ENCODE measurements at regions not wholly inside any gene's neighbourhood (a gene's known extent, or its start where the extent isn't known, plus 50 kb on each side); places are given as distances from the start of the nearest gene placed in this dataset.
"Not testable (repeated sequence)": the region's sequence is repeated elsewhere in the genome, so short reads cannot be mapped to it uniquely, and the experiment has no call there.

- peaks cover 2% of the 10 kb centered on the region for H3K27me3 Mint-ChIP-seq
- H3K27ac Mint-ChIP-seq: no peak overlapping the region
- no peaks in the 10 kb centered on the region for H3K4me1 Mint-ChIP-seq
- no peak overlapping the region for H3K4me3 Mint-ChIP-seq
- peaks cover 10% of the 10 kb centered on the region for H3K36me3 Mint-ChIP-seq
- peaks cover 11% of the 10 kb centered on the region for H3K9me3 Mint-ChIP-seq
Measured at GRCh38 chr3:194886836-194887235, 201.2 kb downstream of the FAM43A start.

GRCh38 chr3:194888062-194888461, 202.4 kb downstream of the FAM43A start:
- Mint-ChIP-seq H3K9me3 (peaks cover 18% of the 10 kb centered on the region), H3K36me3 (peaks cover 12% of the 10 kb centered on the region)
- not testable (repeated sequence) for H3K27ac Mint-ChIP-seq, H3K4me1 Mint-ChIP-seq, H3K27me3 Mint-ChIP-seq, H3K4me3 Mint-ChIP-seq

- Mint-ChIP-seq H3K4me1 (peaks cover 4% of the 10 kb centered on the region), H3K27me3 (peaks cover 2% of the 10 kb centered on the region), H3K27ac (no peak overlapping the region), H3K36me3 (peaks cover 9% of the 10 kb centered on the region), H3K4me3 (no peak overlapping the region), H3K9me3 (peaks cover 14% of the 10 kb centered on the region)
Measured at GRCh38 chr3:194888916-194889315, 203.2 kb downstream of the FAM43A start.

DNA sequence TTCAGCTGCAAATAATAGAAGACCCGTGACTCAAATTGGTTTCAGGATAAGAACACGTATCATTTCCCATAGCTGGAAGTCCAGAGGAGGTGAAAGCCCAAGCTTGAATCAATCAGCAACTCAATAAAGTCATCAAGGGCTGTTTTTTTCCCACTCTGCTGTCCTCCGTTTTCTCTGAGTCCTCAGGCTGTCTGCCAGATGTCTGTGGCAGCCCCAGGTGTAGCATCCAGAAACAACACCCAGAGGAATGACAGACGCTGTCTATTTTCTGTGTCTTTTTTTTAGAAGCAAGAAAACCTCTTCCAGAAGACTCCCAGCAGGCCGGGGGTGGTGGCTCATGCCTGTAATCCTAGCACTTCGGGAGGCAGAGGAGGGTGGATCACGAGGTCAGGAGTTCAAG, 204.4 kb downstream of the FAM43A start:
- Mint-ChIP-seq H3K4me3 (no peak overlapping the region), H3K27me3 (peaks cover 2% of the 10 kb centered on the region), H3K4me1 (peaks cover 4% of the 10 kb centered on the region), H3K27ac (no peak overlapping the region), H3K9me3 (peaks cover 12% of the 10 kb centered on the region), H3K36me3 (peaks cover 9% of the 10 kb centered on the region)

GRCh38 chr3:194893121-194893987, 207.7 kb downstream of the FAM43A start:
- Mint-ChIP-seq H3K27me3 (peaks cover 13% of the 10 kb centered on the region), H3K9me3 (peaks cover 21% of the 10 kb centered on the region), H3K4me1 (peaks cover 4% of the 10 kb centered on the region), H3K4me3 (no peak overlapping the region), H3K27ac (peak overlapping the region; percentile 62), H3K36me3 (peaks cover 5% of the 10 kb centered on the region)

- Mint-ChIP-seq H3K4me3 (no peak overlapping the region), H3K27me3 (peaks cover 20% of the 10 kb centered on the region), H3K4me1 (peaks cover 4% of the 10 kb centered on the region), H3K36me3 (peaks cover 5% of the 10 kb centered on the region), H3K27ac (no peak overlapping the region), H3K9me3 (peaks cover 29% of the 10 kb centered on the region)
Measured at GRCh38 chr3:194894538-194894937, 208.9 kb downstream of the FAM43A start.

- Mint-ChIP-seq H3K9me3 (peaks cover 33% of the 10 kb centered on the region), H3K27ac (peak overlapping the region; percentile 38), H3K27me3 (peaks cover 39% of the 10 kb centered on the region), H3K4me3 (no peak overlapping the region), H3K36me3 (peaks cover 5% of the 10 kb centered on the region), H3K4me1 (no peaks in the 10 kb centered on the region)
Measured at GRCh38 chr3:194900854-194901522, 215.3 kb downstream of the FAM43A start.

- Mint-ChIP-seq H3K9me3 (peaks cover 21% of the 10 kb centered on the region), H3K27me3 (peaks cover 29% of the 10 kb centered on the region)
- not testable (repeated sequence) for H3K4me3 Mint-ChIP-seq, H3K36me3 Mint-ChIP-seq, H3K4me1 Mint-ChIP-seq, H3K27ac Mint-ChIP-seq
Measured at GRCh38 chr3:194903447-194903846, 217.8 kb downstream of the FAM43A start.

DNA sequence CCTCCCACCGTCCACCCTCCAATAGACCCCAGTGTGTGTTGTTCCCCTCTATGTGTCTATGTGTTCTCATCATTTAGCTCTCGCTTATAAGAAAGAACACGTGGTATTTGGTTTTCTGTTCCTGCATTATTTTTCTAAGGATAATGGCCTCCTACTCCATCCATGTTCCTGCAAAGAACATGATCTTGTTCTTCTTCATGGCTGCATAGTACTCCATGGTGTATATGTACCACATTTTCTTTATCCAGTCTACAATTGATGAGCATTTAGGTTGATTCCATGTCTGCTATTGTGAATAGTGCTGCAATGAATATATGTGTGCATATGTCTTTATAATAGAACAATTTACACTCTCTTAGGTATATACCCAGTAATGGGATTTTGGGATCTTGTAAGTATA, 219.3 kb downstream of the FAM43A start:
- H3K27me3 Mint-ChIP-seq: peaks cover 19% of the 10 kb centered on the region
- H3K9me3 Mint-ChIP-seq, H3K4me1 Mint-ChIP-seq, H3K27ac Mint-ChIP-seq, H3K36me3 Mint-ChIP-seq, H3K4me3 Mint-ChIP-seq: not testable (repeated sequence)

GRCh38 chr3:194905696-194906095, 220.0 kb downstream of the FAM43A start:
- peaks cover 13% of the 10 kb centered on the region for H3K27me3 Mint-ChIP-seq
- H3K27ac Mint-ChIP-seq: no peak overlapping the region
- peaks cover 2% of the 10 kb centered on the region for H3K9me3 Mint-ChIP-seq
- no peaks in the 10 kb centered on the region for H3K4me1 Mint-ChIP-seq
- H3K4me3 Mint-ChIP-seq: no peak overlapping the region
- H3K36me3 Mint-ChIP-seq: no peaks in the 10 kb centered on the region

GRCh38 chr3:194906229-194906629, 220.5 kb downstream of the FAM43A start:
- Mint-ChIP-seq H3K9me3 (no peaks in the 10 kb centered on the region), H3K27ac (no peak overlapping the region), H3K4me1 (no peaks in the 10 kb centered on the region), H3K4me3 (no peak overlapping the region), H3K27me3 (peaks cover 12% of the 10 kb centered on the region), H3K36me3 (no peaks in the 10 kb centered on the region)

DNA sequence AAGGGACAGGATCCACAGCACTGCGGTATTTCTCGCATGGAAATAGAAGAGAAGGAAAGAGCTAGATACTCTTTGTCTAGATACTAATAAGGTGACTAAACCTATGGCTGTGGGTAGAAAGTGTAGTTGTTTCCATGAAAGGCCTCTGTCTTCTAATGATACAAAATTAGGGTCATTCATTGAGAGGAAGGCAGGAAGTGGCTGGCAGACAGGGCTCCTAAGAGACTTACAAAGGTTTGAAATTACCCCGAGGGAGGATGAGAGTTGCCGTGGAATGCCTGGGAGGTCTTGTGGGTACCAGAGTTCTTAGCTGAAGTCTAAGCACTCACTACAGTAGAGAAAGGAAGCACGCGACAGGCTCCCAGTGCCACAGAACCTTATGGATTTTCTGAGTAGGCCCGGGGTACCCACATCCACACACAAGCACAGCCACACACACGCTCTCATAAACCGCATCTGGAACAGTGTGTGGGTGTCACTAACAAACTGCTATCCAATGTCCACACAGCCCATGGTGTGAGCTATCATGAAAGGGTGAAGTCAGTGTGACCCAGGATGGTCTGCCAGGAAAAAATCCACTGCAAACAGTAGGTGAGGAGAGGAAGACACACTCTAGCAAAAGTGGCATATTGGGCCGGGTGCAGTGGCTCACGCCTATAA, 221.4 kb downstream of the FAM43A start:
- Mint-ChIP-seq H3K4me3 (no peak overlapping the region), H3K9me3 (no peaks in the 10 kb centered on the region), H3K27ac (no peak overlapping the region)

GRCh38 chr3:194907811-194908210, 222.1 kb downstream of the FAM43A start:
- Mint-ChIP-seq H3K27me3 (peaks cover 8% of the 10 kb centered on the region), H3K9me3 (no peaks in the 10 kb centered on the region), H3K36me3 (no peaks in the 10 kb centered on the region), H3K4me1 (no peaks in the 10 kb centered on the region), H3K4me3 (no peak overlapping the region), H3K27ac (no peak overlapping the region)

More for the DNA sequence above, 221.4 kb downstream of the FAM43A start:
- Mint-ChIP-seq H3K36me3 (no peaks in the 10 kb centered on the region), H3K27me3 (peaks cover 11% of the 10 kb centered on the region), H3K4me1 (no peaks in the 10 kb centered on the region)

- no peaks in the 10 kb centered on the region for H3K4me1 Mint-ChIP-seq
- H3K27me3 Mint-ChIP-seq: peaks cover 11% of the 10 kb centered on the region
- no peak overlapping the region for H3K27ac Mint-ChIP-seq
- no peaks in the 10 kb centered on the region for H3K9me3 Mint-ChIP-seq
- no peak overlapping the region for H3K4me3 Mint-ChIP-seq
- no peaks in the 10 kb centered on the region for H3K36me3 Mint-ChIP-seq
Measured at GRCh38 chr3:194908496-194908895, 222.8 kb downstream of the FAM43A start.

GRCh38 chr3:194908972-194909371, 223.3 kb downstream of the FAM43A start:
- no peaks in the 10 kb centered on the region for H3K36me3 Mint-ChIP-seq
- no peaks in the 10 kb centered on the region for H3K4me1 Mint-ChIP-seq
- H3K27me3 Mint-ChIP-seq: peaks cover 10% of the 10 kb centered on the region
- H3K27ac Mint-ChIP-seq: no peak overlapping the region
- no peak overlapping the region for H3K4me3 Mint-ChIP-seq
- H3K9me3 Mint-ChIP-seq: no peaks in the 10 kb centered on the region
